NCI-H2196 treated with DMSO at 0.1 percent for 48 hours (cell line): ENCODE measurements at regions not wholly inside any gene's neighbourhood (a gene's known extent, or its start where the extent isn't known, plus 50 kb on each side); places are given as distances from the start of the nearest gene placed in this dataset.
"Not testable (repeated sequence)": the region's sequence is repeated elsewhere in the genome, so short reads cannot be mapped to it uniquely, and the experiment has no call there.

Experiments used
- DNase-seq: peaks from one replicate; lab custom pipeline; 2025; ENCODE audit not compliant: unreplicated experiment; lab: John Stamatoyannopoulos, UW

GRCh38 chr5:145585443-145586148 lies 249.5 kb downstream of the PRELID2 start:
- DNase-seq = no peak

DNA sequence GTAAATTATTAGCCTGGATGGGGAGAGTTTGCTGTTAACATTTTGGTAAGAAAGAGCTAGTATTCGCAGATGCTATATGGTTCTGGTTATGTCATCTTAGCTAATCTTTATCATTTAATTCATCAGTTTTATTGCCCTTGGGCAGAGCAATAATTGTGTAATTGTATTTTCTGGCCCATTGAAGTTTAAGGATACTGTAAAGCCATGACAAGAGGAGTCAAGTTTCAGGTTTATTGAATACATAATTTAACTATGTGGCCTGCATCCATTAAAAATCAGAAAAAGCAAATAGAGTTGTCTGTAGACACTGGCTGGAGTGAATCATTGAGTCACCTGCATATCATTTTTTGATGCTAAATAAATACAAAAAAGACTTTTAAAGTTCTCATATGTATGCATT lies 255.8 kb downstream of the PRELID2 start:
- no peak for DNase-seq

- no peak for DNase-seq
These were observed 260.1 kb downstream of the PRELID2 start for GRCh38 chr5:145574889-145575573.

DNA sequence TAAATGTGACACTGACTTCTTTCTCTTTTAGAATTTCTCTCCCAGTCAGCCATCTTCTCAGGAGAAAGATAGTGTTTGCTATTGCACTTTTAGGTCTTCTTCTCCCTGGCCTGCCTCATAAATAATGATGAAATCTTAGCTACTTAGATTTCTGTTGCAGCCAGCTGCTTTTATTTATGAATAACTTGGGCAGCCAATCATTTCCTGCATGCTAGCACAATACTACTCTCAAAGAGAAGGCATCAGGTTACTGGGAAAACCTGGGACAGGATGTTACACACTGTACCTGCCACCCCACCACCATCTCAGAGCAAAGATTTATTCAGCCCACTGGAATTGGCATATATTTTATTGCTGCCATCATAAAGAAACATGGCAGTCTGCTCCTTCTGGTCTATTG lies 266.6 kb downstream of the PRELID2 start:
- no peak for DNase-seq

GRCh38 chr5:145562931-145563330 lies 272.2 kb downstream of the PRELID2 start:
- DNase-seq = no peak

DNA sequence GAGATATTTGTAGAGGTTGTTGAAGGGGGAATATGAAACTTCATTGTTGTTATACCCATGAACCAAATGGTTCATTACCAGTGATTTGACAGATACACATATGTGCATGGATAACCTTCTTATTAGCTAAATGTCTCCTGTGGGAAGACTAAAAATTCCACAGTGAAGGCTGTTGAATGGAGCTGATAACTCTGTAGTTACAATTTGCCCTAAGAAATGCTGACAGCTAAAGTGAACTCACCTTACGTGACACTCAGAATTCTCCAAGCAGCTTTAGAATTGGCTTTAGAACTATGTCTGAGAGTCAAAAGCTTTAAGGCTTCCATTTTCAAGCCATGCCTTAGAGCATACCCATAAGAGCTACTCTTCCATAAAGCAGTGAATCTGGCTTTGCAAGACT lies 276.9 kb downstream of the PRELID2 start:
- DNase-seq = no peak

GRCh38 chr5:145557345-145557744 lies 277.8 kb downstream of the PRELID2 start:
- no peak for DNase-seq

- no peak for DNase-seq
These were observed 280.7 kb downstream of the PRELID2 start for GRCh38 chr5:145554399-145554798.

DNA sequence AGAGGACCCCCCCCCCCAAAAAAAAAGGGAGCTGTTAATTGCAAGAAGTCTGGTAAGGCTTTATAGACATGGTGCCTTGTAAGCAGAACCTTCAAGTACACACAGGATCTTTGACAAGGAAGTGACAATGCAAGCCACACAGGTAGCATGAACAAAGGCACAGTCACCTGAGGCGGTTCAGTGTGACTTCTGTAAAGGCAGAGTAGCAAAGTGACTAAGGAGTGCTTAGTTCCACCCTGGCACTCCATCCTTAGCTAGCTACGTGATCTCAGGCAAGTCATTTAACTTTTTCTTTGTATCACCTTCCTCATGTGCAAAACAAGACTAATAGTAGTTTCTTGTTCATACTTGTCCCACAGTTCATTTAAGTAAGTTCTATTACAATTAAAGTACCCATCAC lies 282.0 kb downstream of the PRELID2 start:
- DNase-seq = no peak

GRCh38 chr5:145551714-145552113 lies 283.4 kb downstream of the PRELID2 start:
- no peak for DNase-seq

DNA sequence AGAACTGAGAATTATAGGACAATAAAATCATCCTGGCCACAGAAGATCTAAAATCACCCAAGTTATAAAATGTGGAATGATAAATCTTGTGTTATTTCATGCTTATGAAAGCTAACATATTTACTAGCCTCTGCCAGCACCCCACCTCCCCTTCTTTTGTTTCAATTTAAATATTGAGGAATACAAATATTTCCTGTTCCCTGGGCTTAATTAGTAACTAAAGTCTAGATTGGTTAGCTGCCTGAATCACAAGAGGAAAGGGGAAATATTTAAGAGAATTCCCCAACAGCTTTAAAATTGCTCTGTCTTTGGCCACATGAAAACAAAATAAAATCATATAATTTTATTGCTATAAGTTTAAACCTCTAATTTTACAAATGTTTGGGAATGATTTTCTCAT lies 287.0 kb downstream of the PRELID2 start:
- DNase-seq = no peak

DNA sequence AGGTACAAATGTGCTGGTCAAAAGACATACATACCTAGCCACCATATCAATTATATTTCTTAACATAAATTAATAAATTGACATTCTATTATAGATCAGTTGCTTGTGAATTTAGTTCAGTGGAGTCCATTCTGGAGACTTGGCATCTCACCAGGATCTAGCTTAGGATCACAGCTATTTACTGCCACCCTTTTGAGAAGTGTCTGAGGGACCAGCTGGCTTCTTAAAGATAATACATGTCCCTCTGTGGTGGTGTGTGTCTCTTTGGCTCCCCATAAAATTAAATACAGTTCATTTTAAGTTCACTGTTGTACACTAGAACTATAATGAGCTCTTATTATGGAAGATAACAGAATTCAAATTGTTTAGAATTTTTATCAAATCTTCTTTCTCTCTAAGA lies 290.7 kb downstream of the PRELID2 start:
- DNase-seq = no peak

- no peak for DNase-seq
These were observed 291.2 kb downstream of the PRELID2 start for GRCh38 chr5:145543968-145544367.

DNA sequence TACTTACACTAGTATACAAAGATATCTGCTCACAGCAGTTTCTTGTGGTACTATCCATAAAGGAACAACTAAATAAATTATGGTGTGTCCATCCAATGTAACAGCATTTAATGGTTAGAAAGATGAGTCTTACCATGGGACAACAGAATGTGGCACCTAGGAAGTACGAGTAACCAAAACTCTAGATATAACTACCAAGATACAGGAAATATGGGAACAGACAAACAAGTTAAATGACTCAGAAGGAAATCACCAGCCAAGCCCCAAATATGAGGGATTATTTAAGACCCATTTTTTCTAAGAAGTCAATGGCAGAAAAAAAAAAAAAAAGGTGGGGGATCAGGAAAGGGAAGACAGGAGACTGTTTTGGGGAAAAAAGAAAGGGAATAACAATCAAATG lies 294.8 kb downstream of the PRELID2 start:
- DNase-seq = no peak

- DNase-seq = no peak
These were observed 295.9 kb downstream of the PRELID2 start for GRCh38 chr5:145539201-145539600.

DNA sequence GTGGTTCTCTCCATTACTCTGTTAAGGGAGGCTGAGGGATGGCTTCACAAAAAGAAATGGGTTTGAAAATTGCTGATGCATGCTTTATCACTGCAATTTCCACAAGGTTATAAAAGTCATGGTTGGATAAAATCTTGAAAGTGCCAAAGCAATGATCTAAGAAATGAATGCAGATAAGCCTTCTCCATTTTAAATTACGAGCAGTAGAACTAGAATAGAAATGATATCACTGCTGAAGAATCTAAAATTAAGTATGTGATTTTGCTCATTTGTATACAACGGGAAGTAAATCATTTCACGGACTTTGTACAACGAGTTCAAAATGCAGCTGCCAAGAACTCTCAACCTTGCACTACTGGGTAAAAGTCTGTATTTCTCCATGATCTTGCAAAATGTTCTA lies 299.0 kb downstream of the PRELID2 start:
- DNase-seq = no peak

- DNase-seq = no peak
These were observed 304.0 kb downstream of the PRELID2 start for GRCh38 chr5:145531038-145531734.

- DNase-seq = no peak
These were observed 313.6 kb downstream of the PRELID2 start for GRCh38 chr5:145521523-145521922.

- DNase-seq = no peak
These were observed 314.1 kb downstream of the PRELID2 start for GRCh38 chr5:145521066-145521465.

DNA sequence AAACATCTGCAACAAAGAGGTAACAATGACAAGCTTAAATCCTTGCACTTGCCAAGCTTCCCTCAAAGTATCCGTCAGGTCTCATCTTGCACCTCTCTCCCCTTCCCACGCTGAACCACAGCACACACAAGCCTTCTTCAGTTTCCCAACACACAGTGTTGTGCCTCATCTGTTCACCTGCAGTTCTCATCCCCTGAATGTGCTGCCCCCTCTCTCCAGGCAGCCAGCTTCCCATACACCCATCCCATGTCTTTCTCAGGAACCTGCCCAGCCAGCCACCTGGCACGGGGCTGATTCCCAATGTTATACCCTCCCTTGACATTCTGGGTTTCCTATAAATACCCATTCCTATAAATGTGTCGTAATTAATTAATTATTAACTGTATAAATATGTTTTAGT lies 314.8 kb downstream of the PRELID2 start:
- no peak for DNase-seq

GRCh38 chr5:145517588-145517987 lies 317.6 kb downstream of the PRELID2 start:
- DNase-seq = not testable (repeated sequence)

DNA sequence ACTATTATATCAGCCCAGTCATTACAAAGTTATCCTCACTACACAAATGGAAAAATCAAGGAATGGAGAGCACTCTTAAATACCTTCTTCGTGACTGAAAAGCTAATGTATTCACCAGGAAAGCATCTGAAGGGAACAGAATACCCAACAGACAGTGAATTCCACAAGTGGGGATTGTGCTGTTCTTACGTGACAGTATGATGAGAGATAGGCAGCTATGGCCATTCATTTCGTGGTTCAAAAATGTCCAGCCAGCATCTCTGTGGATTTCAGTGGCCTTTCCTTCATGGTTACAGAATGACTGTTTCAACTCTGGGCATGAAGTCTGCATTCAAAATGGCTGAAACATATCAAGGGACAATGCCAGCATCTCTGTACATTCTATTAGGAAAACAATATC lies 323.8 kb downstream of the PRELID2 start:
- no peak for DNase-seq
